Fibroblast of skin of left biceps (primary cell): ENCODE measurements at regions not wholly inside any gene's neighbourhood (a gene's known extent, or its start where the extent isn't known, plus 50 kb on each side); places are given as distances from the start of the nearest gene placed in this dataset.

Source experiments
- DNase-seq, 2 experiments: peaks; one replicate each; pipeline ENCODE4 v3.0.0-alpha.2; 2013; ENCODE audit warnings: low read depth in 2 of 2

DNA sequence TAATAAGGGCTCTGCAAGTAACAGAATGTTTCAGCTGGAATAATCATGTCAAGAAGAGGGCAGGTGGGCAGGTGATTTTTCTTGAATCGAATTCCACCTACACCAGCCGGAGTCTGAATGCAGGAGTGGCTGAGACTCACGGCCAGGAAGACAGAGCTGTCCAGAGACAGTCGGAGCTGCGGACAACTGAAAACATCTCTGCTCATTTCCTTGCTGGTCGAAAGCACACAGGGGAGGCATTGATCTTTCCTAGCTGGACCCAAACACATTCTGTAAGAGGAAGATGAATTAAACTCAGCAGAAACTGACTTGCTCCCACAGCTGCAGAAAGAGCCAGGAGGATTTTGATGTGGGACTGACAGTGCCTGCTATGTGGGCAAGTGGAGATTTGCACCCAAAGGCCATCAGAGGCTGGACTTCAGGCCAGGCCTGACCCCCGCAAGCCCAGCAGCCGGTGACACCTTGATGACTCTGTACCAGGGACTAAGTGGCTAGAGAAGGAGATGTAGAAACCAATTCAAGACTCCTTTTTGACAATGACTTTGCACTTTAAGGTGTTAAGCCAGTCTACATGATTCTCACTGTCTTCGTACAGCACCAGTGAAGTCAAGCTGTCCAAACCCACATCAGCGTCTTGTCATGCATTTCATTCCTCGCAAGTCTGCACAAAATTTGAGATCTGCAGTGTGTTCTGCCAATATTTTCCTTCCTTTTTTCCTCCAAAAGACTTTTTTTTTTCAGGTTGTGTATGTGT is 169.4 kb downstream of the TEX36 start:
- no peak for DNase-seq

DNA sequence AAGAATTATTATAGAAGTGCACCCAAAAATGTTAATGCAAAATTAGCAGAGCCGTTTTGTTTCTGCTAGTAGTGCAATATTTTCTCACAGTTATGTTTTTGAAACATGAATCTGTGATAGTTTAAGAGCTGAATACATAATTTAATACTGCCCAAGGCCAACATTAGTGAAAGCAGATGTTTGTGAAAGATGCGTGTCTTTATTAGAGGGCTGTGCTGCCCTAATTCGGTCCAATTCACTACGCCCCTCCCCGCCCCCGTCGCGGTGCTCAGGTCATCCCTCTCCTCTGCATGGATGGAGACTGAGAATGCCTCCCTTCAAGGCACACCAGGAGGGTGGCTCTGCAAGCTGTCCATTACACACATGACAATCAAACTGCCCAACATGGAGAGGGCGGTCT is 172.0 kb downstream of the TEX36 start:
- DNase-seq: no peak

DNA sequence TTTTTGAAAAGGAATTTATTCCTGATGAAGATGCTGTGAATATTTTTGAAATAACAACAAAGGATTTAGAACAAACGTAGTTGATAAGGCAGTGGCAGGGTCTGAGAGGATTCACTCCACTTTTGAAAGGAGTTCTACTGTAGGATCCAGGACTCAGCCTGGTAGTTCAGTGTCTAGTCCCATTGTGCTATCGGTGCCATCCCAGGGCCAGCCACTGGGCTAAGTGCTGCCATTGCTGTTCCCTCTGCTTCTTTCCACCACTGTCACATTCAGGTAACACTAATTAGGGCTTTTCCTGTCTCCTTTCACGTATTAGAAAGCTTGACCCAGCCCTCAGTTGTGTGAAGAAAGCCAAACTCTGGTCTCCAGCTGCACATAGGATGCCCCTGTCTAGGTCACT is 177.3 kb downstream of the TEX36 start:
- no peak for DNase-seq

DNA sequence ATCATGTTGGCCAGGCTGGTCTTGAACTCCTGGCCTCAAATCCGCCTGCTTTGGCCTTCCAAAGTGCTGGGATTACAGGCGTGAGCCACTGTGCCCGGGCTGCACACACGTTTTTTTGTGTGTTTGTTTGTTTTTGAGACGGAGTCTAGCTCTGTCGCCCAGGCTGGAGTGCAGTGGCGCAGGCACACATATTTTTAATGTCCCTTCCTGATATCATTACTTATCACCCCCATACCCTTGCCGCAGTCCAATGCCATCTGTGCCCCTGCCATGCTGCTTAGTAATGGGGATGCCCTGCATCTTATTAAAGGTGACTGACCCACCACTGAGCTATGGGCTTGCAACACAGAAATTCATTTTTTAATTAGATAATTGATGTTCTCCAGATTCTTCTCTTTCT is 180.7 kb downstream of the TEX36 start:
- DNase-seq: no peak

DNA sequence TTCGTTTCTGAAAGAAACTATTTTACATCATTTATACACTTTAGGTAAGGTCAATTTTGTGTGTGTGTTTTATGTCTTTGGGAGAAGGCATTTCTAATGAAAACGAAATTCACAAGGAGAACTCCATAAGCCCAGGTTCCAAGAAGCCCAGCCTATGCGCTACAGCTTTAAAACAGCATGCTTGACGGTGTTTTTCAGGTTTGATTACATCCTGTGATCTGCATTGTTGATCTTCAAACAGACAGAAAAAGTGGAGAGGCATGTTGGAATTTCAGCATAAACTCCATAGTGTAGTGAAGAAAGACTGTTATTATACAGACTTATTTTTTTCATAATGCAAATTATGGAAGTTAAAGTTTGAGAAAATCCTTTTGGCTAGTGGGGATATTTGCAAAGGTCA is 187.6 kb downstream of the TEX36 start:
- DNase-seq: no peak

DNA sequence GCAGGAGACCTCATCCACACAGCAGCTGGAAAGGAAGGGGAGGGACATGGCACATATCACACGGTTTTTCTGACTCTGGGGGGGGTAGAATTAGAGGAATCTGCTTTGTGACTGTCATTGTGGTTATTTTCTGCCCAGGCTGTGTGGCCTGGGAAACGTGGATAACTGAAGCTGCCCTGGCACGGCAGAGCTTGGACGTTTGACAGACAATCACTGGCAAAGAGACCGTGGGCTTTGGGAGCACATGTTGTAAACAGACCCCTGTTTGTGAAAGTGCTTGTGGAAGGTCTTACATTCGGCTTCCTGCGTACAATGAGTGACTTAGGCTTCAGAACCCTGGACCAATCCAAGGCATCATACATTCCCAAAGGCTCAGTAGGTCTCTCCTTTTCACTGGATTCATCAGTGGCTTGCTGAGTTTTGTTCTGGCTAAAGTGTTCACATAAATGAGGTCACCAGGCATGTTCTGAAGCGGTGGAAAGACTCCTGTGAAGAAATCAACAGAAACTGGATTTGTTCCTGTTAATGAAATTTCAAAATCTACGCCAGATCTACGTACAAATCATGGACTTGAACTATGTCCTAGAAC is 188.2 kb downstream of the TEX36 start:
- no peak for DNase-seq

DNA sequence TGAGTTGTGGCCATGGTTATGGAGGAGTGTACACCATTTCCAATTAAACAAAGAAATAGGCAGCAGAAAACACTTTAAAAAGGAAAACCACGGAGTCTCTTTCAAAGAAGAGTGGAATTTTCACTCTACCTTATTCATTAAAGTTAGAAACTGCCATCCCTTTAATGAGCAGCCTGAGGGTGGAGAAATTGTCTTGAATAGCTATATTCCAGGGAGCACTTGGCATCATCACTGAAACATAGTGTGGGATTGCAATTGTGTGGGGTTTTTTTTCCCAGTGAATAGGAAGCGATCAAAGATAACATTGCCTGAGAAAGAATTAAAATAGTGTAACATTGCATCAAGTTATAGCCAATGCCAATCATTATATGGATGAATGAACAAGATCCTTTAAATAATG is 191.6 kb downstream of the TEX36 start:
- DNase-seq: no peak

DNA sequence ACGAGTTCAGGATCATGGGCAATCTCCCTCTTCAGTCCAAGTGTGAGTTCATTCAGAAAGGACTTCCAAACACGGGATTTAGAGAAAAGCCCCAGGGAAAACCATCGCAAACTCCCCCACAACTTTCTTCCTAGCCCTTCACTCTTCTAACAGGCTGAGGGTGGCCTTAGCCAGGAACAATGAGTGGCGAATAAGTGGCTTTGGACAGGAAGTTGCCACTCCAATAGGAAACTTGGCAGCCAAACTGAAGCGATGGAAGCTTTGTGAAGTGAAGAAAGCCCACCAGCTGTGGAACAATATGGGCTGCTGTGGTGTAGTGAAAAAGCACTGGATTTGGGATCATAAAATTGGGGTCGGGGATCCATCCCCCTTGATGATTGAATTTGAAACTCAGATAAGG is 193.2 kb downstream of the TEX36 start:
- no peak for DNase-seq

DNA sequence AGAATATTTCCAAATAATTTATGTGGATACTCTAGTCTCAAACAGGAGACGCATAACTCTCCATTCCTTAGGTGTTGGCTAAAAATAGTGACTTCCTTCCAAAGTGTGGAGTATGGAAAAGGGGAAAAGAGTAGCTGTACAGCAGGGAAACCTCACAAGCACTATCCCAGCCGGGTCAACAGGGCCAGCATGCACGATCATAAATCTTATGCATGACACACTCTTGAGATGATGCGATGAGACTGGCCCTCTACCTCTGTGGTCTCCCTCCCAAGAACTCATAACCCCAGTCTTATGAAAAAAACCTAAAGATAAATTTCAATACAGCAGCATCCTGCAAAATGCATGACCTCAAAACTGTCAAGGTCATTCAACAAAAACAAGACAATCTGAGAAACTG is 197.3 kb downstream of the TEX36 start:
- no peak for DNase-seq

DNA sequence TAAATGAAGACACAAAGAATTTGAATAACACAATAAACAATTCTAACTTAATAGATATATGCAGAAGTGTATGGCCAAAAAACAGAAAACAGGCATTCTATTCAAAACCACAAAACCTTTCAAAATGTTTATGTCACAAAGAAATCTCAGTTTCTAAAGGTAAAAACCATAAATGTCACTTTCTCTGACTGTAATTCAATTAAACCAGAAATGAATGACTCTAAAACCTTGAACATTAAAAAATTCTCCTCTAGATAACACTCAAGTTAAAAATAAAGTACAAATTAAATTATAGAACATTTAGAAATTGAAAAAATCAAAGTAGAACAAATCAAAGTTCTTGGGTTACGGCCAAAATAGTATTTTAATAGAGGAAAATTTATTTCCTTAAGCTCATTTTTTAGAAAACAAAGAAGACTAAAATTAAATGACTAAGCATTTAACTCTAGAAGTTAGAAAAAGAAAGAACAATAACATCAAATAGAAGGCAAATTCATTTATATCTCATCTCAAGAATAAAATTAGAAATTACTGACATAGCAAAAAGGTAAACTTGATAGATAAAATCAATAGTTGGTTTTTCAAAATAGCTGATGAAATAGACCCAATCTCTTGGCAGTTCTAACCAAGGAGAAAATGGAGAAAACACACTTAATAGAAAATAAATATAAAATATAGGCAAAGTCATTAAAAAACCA is 198.8 kb downstream of the TEX36 start:
- DNase-seq: no peak

DNA sequence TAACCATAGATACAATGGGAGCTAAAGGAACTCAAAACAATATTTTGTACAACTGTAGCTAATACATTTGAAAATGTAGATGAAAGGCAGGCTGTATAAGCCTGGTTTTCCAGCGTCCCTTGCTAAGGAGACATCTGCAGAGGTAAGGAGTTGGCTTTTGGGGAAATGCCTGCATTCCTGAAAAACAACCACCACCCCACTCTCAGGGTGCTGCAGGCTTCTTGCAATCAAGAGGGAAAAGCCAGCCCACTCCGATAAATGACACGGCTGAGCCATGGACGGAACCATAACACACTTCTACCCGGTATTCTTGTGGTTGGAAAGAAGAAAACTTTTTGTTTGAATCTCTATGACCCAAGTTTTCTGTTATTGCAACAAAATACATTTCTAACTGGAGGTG is 200.3 kb downstream of the TEX36 start:
- DNase-seq: no peak

DNA sequence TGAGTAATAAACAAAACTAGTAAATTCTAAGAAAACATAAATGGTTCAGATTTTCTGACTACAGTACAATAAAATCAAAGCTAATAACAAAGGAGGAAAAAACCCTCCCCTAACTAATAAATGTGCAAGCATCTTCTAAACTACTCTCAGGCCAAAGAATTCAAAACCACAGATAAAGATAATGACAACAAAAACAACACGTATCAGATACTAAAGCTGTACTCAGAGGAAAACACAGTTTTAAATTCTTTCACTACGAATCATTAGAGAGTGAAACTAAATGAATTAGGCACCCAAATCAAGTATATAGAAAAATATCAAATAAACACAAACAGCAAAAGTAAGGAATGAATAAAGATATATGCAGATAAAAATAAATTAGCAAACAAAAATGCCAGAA is 200.9 kb downstream of the TEX36 start:
- no peak for DNase-seq

DNA sequence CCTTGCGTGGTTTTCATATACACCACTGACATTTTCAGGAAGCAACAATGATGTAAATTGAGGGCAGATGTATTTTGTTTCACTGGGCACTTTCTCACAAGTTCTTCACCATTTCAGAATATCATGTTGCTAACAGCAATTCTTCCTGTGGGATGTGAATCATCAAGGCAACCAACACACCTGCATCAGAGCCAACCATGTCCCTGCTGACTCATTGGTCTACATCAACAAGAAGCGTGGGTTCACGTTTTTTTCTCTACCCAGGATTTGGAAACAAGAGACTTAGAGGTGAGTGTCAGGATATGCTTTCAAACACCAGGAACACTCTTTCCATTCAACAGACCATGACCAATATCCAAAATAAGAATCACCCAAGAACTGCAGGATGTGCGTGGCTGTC is 203.9 kb downstream of the TEX36 start:
- DNase-seq: no peak

DNA sequence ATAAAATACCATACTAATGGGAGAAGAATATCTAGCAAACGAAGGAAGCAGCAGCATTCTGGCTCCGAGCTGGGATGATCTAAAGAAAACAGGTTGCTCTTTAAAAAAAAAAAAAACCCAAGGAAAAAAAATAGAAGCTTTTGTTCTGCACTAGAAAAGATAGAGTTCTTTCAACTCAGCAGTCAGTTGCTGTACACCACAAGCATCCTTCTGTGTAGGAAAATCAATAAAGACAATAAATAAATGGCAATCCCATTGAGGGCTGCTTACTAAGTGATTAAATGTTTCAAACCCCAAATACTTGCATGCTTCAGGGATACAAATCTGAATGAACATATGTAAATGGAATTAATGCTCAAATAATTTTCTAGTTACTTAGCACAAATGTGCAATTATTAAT is 207.1 kb downstream of the TEX36 start:
- DNase-seq: no peak

DNA sequence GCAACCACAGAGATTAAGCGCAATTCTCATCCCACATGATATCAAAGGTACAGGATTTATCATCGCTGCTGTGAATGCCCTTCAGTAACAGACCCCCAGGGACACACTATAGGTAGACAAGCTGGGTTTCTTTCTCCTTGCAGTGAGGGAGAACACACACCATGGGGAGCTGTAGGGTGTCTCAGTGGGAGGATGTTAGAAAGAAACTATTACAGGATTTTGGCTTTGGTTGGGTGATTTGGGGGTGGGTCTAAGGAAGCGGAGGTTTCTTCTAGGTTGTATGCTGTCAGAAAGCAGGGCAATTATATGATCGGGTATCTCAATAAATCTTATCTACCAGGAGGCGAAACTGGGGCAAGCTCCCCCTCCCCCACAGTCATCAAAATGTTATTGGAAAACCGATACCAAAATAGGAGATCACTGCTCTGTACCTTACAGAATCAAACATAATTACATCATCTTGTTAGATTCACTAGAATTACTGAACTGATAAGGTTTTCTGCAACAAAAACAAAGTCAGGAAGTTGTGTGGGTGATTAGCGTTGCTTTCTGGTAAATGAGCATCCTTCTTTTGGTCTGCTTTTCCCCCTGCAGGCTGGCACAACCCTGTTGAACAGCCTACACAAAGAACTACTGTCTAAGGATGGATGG is 209.7 kb downstream of the TEX36 start:
- DNase-seq: no peak

DNA sequence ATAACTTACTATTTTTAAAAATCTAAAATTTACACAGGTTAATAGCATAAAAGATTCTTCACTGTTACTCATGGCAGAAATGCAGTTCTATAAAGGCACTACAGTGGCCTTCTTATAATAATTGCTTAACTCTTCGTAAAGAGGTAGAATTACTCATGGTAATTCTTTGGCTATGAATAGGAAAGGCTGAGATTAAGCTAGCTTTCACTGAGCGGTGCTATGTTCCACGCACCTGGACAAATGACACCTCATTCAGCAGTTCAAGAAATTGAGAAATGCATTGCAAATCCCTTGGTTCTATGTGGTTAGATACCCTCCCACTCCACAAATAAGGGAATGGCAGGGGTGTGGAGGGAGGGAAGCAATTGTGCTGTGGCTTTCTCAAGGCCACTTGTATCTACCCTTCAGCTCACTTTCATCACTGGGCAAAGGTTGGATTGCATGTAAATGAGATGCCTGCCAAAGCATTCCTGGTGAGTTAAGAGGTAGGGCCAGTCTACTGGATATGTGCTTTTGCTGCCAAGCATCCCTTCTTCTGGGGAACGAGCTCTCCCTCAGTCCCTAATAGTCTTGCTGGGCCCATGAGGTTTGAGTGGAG is 210.9 kb downstream of the TEX36 start:
- DNase-seq: no peak

DNA sequence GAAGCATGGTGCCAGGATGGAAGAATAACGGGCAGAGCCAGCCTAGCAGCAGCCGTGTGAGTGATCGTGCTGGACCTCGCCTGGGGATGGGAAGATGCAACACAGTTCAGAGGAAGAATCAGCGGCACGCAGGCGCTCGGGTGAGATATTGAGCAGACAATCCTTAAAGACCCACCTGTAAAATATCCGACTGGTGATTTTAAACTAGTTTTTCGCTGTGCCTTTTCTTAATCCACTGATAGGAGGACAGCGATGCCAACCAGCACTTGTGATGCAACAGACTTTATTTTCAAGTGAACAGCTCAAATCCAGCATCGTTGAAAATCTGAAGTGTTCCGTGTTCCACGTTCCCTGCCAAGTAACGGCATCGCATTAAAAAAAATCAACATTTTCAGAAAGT is 214.7 kb downstream of the TEX36 start:
- DNase-seq: no peak

DNA sequence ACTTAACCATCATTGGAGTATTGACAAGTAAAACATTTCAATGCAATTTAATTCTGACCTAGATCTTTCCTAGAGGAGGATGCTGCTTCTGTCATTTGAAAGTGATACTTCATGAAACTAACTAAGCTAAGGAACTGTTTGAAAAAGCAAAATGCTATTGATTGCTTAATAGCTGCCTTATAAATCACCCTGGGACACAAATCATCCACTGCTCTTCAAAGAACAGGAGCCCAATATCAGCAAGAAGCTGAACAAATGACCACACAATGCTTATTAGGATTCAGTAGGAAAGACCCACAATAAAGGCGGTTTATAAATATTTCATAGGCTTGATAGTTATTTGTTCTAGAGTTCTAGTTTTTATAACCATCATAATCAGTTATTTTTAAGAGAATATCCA is 216.3 kb downstream of the TEX36 start:
- no peak for DNase-seq

DNA sequence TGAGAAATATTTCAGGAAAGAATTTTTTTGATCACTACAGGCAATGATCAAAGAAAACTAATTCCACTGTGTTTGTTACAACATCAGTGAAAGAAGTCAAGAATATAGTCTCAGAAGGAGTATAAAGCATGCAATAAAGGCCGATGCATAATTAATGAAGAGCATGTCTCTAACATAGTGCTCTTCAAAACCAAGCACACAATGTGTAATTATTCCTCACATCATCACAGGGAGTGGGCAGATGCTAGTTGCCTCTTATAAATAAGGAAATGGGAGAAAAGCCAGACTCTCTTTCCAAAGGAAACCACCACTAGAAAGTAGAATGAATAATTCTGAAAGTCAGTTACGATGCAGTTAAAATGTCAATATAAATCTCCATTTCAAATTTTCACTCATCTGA is 220.1 kb downstream of the TEX36 start:
- no peak for DNase-seq

DNA sequence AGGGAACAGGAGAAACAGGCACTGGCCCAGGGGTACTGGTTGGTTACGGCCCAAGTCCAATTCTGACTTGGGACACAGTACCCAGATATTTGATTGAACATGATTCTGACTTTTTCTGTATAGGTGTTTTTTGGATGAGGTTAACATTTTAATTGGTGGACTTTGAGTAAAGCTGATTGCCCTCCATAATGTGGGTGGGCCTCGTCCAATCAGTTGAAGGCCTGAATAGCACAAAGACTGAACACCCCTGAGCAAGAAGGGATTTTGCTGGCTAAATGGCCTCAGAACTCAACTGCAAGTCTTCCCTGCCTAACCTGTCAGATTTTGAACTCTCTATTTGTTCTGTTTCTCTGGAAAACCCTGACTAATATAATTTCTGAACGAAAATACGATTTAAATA is 222.6 kb downstream of the TEX36 start:
- DNase-seq: no peak

DNA sequence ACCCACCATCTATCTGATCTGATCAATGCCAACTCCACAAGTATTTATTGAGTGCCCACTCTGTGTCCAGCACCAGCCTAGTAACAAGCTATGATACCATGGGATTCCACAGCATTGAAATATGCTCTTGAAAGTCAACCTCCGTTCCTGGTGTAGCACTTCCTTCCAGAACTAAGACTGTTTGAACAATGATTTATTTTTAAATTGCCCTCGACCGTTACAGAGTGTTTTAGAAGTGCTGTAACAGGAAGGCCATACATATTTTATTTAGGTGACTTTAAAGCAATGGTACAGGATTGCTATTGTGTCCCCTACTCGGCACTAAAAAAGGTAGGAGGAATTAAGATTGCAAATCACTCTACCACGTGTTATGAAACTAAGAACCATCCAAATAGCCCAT is 225.6 kb downstream of the TEX36 start:
- DNase-seq: no peak

DNA sequence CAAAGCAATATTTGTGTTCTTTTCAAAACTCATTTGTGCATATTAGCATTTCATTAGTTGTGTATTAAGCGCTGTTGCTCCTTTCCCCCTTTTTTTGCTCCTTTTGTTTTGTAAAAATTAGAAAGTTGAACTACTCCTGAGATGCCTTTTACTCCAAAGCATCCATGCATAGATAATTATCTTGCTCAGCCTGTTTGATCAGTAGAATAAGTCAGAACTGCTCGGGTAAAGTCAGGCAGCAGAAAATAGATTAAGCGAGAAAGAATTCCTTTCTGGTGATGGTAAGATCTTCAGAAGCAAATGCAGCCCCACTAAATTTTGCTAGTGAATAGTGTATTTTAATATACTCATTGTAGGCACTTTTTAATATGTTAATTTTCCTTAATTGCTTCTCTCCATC is 227.1 kb downstream of the TEX36 start:
- no peak for DNase-seq
